ENCODE measurements at regions not wholly inside any gene's neighbourhood (a gene's known extent, or its start where the extent isn't known, plus 50 kb on each side); places are given as distances from the start of the nearest gene placed in this dataset.

DNA sequence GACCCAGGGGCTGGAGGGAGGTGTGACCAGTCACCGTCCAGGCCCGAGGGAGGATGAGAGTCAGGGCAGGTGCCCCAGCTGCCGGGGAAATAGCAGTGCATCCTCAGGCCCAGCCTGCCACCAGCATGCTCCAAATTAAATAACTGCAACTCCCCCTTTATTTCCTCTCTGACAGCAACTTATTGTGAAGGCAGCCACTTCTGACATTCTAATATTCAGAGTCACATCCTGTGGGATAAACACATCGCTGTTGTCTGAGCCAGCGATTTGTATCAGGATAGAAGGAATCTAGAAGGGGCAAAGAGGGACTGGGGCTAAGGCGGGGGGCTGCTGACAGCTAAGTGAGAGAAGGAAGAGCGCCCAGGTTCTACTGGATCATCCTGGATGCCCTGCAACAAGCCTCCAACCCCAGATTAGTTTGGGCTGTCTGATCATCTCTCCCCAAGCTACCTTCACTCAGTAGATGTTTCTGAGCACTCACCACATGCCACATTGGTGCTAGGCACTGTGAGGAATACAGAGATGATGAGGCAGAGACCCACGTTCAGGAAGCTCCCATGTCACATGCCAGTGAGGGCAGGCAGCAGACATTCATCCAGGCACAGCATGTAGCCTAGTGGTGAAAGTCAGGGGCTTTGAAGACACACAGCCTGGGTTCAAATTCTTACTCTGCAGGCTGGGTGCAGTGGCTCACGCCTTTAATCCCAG lies 214.1 kb downstream of the BUD13 start:
- DNase-seq (ENCODE audit: low read depth in 2 of 2): no peak

DNA sequence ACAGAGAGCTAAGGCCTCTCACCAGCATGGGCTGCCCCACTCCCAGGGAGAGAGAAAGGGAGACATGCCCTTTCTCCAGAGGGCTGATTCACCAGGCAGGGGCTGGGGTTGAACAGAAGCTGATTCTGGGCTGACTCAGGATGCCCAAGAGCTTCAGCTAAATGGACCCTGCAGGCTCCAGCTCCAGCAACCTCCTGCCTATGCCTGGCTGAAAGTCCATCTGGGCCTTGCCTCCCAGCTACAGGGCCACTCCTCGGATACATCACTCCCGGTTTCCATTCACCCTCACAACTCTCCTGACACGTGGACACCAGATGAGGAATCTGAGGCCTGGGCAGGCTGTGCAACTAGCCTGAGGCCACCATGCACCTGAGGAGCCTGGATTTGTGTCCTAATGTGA lies 215.5 kb downstream of the BUD13 start:
- DNase-seq (ENCODE audit: low read depth in 2 of 2): no peak

DNA sequence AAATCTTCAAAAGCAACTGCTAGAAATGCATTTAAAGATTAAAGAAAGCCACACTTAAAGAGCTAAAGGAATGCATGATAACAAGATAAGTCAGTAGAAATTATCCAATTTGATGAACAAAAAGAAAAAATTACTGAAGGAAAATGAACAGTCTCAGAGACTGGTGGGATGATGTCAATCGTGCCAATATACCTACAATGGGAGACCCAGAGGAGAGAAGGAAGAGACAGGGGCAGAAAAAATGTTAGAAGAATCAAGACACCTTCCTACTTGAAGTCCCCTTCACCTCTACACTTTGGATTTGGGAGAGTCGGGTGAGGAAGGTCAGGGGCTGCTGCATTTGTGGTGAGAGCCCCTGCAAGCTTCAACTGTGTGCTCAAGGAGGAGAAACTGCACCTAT lies 216.3 kb downstream of the BUD13 start:
- DNase-seq (ENCODE audit: low read depth in 2 of 2): no peak

DNA sequence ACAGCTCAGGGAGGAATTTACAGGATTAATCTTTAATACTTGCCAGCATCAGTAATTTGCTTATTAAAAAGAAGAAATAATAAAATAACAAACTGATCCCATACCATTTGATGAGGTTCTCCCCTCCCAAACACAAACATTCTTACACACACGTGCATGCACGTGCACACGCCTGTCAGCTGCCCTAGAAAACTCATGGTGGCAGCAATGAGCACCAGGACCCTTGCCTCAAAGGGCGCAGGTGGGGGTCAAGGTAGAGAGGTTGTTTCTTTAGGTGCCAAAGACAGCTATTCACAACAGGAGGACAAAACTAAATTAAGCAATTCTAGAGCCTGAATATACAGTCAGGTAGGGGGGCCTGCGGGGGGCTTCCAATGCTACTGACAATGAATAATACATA lies 219.3 kb downstream of the BUD13 start:
- DNase-seq (ENCODE audit: low read depth in 2 of 2): no peak

DNA sequence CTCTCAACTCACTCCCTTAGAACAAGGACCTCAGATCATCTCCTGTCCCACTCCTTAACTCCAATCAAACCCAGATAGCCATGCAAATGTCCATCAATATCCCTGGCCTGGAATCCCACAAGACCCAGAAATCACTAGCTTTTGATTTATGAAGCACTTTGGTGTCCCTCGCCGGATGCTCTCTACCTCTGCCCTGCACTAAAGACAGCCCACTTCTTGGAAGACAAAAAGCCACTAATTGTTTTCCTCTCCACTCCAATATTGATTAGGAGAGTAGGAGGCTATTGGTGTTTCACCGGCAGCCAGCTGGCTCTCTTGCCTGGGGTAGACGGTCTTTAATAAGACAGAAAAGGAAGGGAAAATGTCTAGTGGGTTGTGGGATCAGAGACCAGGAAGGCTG lies 221.2 kb downstream of the BUD13 start:
- DNase-seq (ENCODE audit: low read depth in 2 of 2): no peak

DNA sequence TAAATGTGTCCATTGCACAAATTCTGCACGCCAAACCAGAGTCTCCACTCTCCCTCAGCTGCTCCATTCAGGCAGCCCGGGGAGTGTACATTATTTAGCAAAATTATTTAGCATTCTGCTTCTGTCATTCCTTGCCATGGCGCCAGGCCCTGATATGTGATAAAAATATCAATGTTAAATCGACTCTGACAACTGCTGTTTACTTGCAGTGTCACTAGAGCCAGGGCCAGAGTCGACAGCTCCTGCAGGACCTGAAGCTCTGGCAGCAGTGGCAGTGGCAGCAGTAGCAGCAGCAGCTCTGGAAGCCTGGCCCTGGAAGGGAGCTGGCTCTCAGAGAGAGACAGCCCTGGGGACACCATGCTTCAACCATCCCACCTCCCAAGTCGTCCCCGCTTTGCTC lies 224.5 kb downstream of the BUD13 start:
- DNase-seq (ENCODE audit: low read depth in 2 of 2): no peak

DNA sequence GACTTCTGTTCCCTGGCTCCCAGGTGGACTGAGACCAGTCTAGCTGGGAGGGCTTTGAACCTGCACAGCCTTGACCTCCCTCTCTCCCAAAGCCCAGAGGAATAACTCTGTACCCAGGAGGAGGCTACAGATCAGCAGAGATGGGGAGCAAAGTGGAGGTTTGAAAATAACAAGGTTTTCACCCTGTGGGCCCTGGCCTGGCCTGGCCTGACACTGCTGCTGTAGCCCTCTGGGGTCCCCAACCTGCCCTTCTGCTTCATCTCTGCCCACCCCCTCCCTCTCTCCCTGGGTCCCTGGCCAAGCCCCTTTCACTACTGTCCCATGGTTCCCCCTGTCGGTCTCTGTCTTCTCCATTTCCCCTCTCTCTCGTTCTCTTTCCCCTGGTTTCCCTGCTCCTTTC lies 225.2 kb downstream of the BUD13 start:
- DNase-seq (ENCODE audit: low read depth in 2 of 2): no peak

DNA sequence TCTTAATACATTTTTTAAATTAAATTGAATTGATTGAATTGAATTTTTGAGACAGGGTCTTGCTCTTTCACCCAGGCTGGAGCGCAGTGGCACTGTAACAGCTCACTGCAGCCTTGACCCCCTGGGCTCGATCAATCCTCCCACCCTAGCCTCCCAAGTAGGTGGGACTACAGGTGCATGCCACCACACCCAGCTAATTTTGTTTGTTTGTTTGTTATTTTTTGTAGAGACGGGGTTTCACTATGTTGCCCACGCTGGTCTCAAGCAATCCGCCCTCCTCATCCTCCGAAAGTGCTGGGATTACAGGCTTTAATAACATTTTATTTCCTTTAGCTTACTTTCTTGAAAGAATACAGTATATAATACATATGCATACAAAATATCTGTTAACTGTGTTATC lies 226.9 kb downstream of the BUD13 start:
- DNase-seq (ENCODE audit: low read depth in 2 of 2): no peak

DNA sequence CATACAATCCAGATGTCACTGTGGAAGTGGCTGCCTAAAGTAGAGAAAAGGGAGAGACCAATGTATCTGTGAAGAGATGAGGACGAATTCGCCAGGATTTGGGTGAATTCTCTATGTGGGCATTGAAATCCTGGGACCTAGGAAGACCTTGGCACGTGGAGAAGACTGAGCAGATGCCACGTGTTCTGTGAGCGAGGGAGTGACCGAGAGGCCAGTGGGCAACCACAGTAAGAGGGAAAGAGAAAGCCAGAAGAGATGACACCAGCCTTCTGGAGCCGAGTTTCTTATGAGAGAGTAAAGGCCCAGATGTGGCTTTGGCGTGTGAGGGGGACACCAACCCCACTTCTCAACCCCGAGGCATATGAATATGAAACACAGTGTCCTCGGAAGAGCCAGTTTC lies 228.1 kb downstream of the BUD13 start:
- DNase-seq (ENCODE audit: low read depth in 2 of 2): no peak

DNA sequence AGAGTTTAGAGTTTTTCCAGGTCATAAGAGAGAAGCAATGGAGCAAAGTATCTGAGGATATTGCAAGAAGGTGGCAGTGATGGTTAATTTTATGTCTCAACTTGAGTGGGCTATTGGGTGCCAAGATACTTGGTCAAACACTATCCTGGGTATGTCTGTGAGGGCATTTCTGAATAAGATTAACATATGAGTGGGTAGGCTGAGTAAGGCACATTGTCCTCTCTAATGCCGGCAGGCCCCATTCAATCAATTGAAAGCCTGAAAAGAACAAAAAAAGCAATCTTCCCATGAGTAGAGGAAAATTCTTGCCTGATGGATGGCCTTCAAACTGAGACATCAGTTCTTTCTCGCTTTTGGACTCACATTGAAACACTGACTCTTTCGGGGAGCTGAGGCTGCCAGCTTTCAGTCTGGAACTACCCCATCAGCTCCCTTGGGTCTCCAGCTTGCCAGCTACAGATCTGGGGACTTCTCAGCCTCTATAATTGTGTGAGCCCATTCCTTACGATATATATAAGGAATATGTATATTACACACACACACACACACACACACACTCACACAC lies 228.8 kb downstream of the BUD13 start:
- no peak for DNase-seq (ENCODE audit: low read depth in 2 of 2)

DNA sequence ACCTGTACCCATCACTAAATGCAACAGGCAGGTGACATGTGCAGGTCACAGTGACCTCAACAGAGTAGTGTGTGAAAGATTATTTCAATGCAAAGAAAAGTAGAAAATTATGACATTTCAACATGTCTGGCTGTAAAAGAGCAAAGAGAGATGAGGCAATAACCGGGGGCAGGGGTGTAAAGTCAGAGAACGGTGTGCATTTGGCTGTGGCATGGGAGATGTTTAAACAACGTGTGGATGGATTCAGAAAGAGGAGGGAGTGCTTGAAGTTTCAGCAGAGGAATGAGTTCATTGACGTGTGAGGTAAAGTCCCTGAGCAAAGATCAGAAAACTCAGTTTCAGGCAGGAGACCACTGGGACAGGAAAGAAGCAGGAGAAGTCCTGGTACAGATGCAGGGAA lies 229.7 kb downstream of the BUD13 start:
- no peak for DNase-seq (ENCODE audit: low read depth in 2 of 2)

DNA sequence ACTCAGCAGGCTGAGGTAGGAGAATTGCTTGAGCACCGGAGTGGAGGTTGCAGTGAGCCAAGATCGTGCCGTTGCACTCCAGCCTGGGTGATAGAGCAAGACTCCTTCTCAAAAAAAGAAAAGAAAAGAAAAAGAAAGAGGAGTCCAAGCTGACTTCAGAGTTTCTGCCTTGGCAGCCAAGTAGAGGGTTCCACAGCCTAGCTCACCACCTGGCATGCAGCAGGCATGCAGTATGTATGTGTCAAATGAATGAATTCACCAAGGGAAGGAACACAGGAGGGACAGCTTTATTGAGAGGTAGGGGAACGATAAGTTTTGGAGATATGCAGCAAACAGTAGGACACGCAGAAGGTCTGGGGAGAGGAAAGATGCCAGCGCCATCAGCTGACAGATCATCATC lies 230.4 kb downstream of the BUD13 start:
- no peak for DNase-seq (ENCODE audit: low read depth in 2 of 2)

DNA sequence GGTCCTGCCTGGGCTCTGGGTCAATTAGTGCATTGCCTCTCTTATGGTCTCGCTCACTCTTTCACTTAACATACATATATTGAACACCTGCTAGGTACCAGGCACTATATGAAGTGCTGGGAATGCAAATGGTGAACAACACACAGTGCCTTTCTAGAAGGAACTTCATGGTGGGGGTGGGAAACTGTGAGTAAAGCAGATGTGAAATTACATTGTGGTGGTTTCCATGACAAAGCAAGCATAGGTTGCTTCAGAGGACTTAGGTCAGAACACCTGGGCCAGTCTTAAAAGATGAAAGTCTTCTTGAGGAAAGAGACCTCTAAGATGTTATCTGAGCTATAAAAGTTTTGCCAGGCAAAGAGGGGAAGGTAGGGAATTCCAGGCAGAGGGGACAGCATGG lies 231.3 kb downstream of the BUD13 start:
- no peak for DNase-seq (ENCODE audit: low read depth in 2 of 2)

DNA sequence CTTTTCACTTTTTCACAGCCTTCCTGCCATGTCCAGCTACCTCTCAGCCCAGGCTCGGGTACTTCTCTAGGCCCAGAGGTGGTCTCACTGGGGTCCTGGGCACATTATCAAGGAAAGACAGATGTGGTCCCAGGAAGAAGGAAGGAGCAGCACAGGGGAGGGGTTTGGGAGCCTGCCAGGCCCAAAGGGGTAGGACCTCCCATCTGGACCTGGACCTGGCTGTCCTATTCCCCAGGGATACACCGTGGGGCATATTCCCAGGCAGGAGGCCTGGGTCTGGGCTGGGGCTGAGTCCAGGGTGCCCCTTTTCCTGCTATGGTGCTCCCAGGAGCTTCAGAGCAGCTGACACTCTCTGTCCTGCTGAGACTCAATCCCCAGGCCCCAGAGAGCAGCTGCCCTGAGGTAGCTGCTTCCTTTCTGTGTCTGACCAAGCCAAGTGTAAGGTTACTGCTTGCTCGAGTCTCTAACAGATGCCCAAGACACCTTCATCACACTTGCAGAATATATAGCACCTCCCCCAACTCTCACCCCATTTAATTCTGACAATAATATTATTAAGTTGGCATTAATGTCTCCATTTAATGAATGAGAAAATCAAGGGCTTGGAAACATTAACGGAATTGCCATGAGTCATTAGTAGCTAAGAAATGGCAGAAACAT lies 232.0 kb downstream of the BUD13 start:
- DNase-seq (ENCODE audit: low read depth in 2 of 2): no peak

DNA sequence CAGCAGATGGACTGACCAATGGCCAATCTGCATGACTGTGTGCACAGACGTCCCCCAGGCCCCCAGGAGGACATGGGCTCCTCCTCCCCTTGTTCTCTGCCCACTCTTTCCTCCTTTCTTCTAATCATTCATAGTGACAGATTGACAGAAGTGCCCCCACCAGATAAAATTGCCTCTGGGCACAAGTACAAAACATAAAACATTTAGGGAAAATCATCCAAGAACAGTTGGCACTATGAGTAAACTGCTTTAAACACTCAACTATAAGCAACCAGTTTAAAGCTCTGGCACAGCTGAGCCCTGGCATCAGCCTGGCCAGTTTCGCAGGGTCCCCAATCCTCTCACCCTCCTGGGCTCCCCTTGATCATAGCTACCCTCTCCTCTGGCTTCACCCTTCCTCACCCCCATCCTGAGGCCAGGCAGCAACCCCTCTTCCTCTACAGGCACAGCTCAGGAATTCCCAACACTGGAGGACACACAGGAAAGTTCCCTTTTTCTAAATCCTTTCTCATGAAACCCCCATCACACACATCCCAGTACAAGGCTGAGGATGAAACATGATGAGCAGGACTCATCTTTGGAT lies 232.9 kb downstream of the BUD13 start:
- DNase-seq (ENCODE audit: low read depth in 2 of 2): no peak

DNA sequence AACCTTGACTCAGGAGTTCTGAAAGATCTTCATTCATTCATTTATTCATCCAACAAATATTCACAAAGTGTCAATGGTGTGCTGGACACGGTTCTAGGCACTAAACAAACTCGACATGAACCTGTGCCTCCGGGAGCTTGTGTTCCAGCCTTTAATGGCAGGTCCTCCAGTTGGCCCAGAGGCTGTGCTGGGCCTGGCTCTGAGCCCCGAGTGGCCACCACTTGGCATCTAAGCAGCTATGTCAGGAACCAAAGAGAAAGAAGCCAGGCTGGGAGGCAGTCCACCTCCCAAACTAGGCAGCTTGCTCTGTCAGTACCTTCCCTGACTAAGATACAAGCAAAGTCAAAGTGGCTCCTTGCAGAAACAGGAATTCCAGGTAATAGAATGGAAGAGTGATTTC lies 233.6 kb downstream of the BUD13 start:
- DNase-seq (ENCODE audit: low read depth in 2 of 2): no peak

DNA sequence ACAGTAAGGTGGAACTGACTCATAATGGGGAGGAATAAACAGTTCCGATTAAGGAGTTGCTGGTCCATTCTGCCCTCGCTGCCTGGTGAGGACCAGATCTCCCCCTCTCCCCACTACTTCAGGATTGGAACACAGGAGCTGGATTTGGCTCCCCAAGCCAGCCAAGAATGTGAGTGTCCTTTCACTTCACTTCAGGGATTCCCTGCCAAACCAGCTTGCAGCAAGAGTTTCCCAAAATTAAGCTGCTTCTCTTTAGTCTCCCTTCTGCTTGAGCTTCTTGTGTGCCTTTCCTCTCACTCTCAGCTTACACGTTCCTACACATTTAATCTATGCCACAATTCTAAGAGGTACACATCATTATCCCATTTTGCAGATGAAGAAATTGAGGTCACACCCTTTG lies 234.1 kb downstream of the BUD13 start:
- no peak for DNase-seq (ENCODE audit: low read depth in 2 of 2)

DNA sequence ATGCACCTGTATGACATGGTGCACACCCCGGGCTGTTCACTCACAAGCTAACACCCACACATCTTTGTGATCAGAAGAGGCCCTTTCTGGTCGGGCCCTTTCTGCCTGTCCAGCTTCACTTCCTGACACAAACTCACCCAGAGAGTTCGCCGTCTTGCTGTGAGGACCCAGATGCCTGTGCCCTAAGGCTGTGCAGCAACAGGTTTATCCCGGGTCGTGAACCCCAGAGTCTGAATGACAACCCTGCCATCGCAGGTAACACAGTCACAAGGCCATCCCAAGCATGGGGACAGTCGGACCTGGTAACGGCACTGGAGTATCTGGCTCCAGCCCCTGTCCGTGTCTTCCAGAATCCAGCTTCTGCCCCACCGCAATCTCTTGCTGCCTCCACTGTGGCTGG lies 235.1 kb downstream of the BUD13 start:
- DNase-seq (ENCODE audit: low read depth in 2 of 2): no peak

DNA sequence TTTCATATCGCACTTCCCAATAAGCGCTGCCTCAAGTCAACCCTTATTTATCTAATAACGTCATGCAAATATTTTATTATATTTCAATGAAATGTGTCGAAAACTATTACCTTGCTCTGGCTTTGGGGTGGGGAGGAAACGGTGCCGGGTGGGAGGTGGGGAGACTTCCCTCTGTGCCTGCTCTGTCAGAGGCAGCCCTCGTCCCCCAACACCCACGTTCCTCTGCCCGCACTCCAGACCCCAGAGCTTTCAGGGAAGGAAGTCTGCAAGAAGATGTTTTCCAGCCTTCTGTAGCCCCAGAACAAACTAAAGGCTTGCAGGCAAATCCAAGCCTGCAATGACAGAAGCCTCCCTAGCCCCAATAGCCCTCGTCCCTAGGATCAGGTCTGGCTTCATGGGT lies 235.7 kb downstream of the BUD13 start:
- no peak for DNase-seq (ENCODE audit: low read depth in 2 of 2)

DNA sequence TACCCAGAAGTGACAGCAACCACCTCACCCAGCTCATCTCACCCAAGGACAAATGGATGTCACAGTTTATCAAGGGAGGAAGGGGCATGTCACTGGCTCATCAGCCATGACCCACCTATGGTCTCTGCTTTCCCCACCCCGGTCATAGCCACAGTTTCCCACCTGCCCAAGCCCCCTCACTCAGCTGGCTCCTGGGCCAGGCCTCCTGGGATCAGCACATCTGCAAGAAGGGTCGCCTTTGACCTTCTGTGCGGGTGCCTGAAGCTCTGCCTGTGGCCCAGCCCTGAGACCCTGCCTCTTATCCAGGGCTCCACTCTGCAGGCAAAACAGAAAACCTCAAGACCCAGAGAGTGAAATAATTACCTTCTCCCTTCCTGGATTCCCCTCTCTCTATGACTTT lies 236.4 kb downstream of the BUD13 start:
- no peak for DNase-seq (ENCODE audit: low read depth in 2 of 2)

DNA sequence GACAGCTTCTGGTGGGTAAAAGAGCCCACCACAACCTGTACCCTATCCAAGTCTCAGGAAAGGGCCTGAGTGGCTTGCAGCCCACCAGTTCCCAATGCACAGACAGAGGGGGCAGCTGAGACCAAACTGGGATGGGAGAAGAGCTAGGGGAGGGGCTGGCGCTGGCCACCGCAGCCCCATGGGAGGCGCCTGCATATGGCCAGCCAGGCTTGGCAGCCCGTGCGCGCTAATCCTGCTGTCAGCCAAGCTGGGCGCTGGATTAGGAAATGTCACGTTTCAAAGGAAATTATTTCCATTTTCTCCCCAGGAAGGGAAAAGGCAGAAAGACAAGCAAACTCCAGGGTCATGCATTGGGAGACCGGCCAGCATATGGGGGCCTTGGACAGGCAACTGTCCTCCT lies 236.8 kb downstream of the BUD13 start:
- no peak for DNase-seq (ENCODE audit: low read depth in 2 of 2)

DNA sequence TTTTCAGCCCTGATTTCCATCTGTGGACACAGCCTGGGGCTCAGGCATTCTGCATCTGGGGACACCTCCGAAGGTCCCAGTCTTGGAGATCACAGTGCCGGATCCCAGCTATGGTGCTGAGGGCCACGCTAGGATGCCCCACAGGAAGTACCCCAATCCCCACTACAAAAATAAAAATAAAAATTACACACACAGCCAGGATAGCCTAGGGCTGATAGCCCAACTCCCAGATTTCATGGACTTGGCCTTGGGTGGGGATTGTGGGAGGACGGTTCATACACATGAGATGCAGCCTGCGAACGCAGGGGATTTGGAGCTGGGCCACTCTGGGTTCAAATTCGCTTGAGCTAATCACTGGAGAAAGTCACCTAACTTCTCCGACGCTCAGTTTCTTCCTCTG lies 237.7 kb downstream of the BUD13 start:
- DNase-seq (ENCODE audit: low read depth in 2 of 2): no peak

DNA sequence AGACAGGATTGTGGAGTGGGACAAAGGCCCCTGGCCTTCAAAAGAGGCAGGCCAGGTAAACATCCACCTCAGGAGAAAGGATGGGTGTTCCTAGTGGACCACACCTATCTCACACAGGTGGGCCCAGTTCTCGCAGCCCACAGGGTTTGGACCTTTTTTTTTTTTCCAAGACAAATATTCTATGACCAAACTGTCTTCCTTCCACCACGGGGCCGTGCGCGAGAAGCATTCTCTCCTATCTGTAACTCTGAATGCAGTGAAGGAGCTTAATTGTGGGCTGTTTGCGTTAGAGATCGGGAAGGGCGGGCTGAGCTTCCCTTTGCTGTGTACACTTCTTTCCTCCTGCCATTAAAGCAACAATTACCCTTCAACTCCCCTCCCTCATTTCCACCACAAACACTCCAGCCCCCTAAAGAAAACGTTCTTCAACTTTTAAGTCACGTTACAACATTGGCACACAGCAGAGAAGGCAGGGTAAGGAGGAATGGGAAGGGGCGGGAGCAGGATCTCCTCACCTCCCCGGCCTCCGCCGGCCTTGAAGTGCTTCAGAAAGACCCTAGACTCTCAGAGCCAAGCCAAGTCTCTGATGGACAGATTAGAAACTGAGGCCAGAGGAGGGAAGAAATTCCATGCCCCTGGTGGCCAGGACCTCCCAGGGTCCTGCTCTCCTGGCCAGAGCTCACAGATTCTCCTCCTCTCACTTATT lies 238.4 kb downstream of the BUD13 start:
- DNase-seq (ENCODE audit: low read depth in 2 of 2): no peak
